LNCaP clone FGC (cell line): ENCODE measurements at regions not wholly inside any gene's neighbourhood (a gene's known extent, or its start where the extent isn't known, plus 50 kb on each side); places are given as distances from the start of the nearest gene placed in this dataset.

Experiments used
- DNase-seq: peaks from one replicate; pipeline ENCODE4 v3.0.0-alpha.2; 2011; ENCODE audit warnings: low read depth
- H3K4me3 ChIP-seq: 2 replicates; pipeline ENCODE4 v1.5.1; 2011; ENCODE audit warnings: mild to moderate bottlenecking, low read depth, low read length, control low read depth
- CTCF ChIP-seq: IDR thresholded peaks from 2 replicates; pipeline ENCODE4 v1.5.1; 2012; ENCODE audit warnings: mild to moderate bottlenecking; ENCODE audit not compliant: control insufficient read depth, insufficient read depth; ENCODE audit errors: extremely low read depth

DNA sequence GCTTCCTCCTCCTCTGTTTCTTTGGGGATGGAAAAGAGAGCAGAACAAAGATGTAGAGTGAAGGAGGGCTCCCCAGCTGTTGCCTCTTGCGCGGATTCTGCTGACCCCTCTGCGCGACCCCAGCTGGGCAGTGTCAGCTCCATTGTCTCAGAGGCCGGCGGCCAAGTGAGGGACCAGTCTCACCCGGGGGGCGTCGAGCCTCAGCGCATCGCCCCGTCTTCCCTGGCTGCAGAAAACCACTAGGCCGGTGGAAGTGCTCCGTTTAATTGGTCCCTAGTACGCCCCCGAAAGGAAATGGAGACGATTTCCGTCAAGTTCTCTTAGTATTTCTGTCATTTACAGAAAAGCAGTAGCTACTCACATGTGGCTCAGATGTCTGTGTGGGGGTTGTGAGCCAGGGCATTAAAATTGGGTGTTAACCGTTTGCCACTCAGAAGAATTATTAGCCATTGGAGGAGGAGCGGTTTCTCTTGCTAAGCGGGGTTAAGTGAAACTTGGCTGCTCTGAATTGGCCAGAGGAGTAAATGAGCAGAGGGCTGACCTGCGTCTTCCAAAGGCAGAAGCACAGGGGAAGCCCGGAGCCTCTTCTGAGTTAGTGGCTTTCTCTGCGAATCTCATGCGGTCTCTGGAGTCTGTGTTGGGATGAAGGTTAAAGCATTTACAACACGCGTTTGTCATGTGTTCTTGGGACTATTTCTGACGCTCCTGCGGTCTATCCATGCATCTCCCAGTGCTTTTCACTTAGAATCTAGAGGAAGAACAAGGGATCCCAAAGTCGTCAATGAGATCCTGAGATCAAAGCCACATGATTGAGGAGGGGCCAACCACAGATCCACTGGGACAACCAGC lies 132.8 kb upstream of the MYO16 start:
- no peak for TF ChIP-seq CTCF
- DNase-seq = no peak
- no peak overlapping the region for H3K4me3 ChIP-seq

- no peak overlapping the region for H3K4me3 ChIP-seq
- no peak for TF ChIP-seq CTCF
- DNase-seq = no peak
These were observed 128.7 kb upstream of the MYO16 start for GRCh38 chr13:108500711-108501110.

GRCh38 chr13:108508263-108508662 lies 121.1 kb upstream of the MYO16 start:
- no peak for DNase-seq

GRCh38 chr13:108525827-108526226 lies 103.6 kb upstream of the MYO16 start:
- DNase-seq = no peak
- TF ChIP-seq CTCF = no peak
- H3K4me3 ChIP-seq = no peak overlapping the region

More at GRCh38 chr13:108508263-108508662, 121.1 kb upstream of the MYO16 start:
- peak; percentile 46 for TF ChIP-seq CTCF
- H3K4me3 ChIP-seq = no peak overlapping the region

DNA sequence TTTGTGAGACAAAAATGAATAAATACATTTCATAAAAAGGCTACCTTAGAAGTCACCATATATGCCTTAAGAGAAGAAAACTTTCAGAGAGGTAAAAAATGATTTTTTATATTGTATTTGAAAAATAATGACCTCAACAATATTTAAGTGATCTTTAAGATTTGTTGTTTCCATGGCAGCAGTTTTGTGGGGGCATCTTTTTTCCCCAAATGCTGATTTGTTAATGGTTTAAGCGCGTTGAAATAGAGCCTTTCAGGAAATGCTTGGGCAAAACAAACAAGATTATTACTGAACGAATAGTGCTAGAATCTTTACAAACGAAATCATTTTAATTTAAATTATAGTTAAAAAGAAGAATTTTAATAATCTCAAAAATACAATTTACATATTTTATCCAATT lies 103.1 kb upstream of the MYO16 start:
- TF ChIP-seq CTCF = no peak

DNA sequence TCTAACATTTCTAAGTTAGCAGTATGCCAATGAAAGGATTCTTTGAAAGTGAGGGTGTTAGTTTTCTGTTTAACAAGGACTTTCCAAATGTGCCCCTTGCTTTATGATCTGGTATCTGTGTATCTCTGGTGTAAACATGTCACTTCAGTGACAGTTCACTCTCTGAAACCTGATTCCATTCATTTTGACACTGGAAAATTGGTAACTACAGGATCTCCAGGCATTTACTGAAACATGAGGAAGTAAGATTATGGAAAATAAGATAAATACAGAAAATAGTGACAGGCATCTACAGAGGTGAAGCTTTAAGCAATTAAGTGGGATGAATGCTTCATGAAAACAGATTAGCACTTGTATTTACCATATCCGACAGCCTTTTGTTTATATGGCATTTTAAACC lies 101.6 kb upstream of the MYO16 start:
- H3K4me3 ChIP-seq = no peak overlapping the region
- no peak for DNase-seq
- TF ChIP-seq CTCF = no peak

More for the DNA sequence above, 103.1 kb upstream of the MYO16 start:
- DNase-seq = no peak
- H3K4me3 ChIP-seq = no peak overlapping the region

DNA sequence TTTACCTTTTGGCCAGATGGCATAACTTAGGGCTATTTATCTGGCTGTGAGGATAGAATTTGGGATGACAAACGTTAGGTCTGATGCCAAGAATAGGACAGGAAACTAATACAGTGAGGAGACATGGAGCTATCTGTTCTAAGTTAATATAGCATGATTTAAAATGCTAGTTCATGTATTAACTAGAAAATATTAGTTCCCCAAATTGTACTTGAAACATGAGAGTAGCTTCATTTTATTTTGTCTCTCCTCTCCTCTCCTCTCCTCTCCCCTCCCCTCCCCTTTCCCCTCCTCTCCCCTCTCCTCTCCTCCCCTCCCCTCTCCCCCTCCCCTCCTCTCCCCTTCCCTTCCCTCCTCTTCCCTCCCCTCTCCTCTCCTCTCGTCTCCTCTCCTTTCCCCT lies 101.1 kb upstream of the MYO16 start:
- no peak overlapping the region for H3K4me3 ChIP-seq
- DNase-seq = no peak
- TF ChIP-seq CTCF = no peak
